Fibroblast of skin of left biceps (primary cell): ENCODE measurements at regions not wholly inside any gene's neighbourhood (a gene's known extent, or its start where the extent isn't known, plus 50 kb on each side); places are given as distances from the start of the nearest gene placed in this dataset.

Source experiments
- DNase-seq, 2 experiments: peaks; one replicate each; pipeline ENCODE4 v3.0.0-alpha.2; 2013; ENCODE audit warnings: low read depth in 2 of 2

DNA sequence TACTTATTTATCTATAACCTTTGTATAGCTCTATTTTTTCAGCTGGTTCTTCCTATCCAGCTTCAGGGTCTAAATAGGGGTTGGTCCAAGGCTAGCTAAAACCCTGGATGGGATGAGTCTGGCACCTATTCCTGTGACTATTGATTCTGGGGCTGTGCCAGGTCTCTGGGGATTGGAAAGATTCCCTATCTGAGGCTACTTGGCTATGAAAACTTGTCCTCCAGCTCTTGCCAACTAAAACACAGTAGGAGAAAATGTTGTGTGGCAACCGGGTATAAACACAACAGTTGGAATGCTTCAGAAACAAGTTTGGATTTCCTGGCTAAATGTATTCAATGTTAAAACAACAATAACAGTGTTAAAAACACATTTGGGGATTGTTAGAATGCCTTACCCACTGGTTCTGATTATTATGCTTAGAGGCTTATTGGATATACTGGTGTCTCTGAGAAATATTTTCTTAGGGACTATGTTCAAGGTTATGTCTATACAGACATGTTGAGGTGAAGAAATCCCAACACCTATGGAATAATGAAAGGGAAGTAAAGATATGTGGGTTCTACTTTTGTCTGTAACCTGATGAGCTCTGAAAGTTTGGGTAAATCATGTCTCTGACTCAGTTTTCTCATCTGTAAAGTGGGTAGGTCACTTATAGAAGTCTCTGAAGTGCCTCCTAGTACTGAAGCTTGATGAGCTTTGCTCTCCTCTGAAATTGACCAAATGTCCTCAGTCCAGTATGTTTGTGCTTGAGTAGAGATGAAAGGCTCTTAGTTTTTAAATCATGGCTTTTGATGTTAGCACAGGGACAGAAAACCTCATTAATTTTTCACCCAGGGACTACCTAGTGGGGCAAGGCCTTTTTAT, 460.7 kb downstream of the MTX2 start:
- DNase-seq = peak; percentile 69 to 76

DNA sequence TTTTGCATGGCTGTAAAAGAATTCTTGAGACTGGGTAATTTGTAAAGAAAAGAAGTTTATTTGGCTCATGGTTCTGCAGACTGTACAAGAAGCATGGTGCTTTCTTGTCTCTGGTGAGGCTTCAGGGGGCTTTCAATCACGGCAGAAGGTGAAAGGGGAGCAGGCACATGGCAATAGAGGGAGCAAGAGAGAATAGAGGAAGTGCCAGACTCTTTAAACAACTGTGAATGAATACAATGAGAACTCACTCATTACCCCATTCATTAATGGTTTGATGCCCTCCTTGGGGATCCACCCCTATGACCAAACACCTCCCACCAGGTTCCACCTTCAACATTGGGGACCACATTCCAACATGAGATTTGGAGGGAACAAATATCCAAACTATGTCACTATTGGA, 463.5 kb downstream of the MTX2 start:
- no peak for DNase-seq

DNA sequence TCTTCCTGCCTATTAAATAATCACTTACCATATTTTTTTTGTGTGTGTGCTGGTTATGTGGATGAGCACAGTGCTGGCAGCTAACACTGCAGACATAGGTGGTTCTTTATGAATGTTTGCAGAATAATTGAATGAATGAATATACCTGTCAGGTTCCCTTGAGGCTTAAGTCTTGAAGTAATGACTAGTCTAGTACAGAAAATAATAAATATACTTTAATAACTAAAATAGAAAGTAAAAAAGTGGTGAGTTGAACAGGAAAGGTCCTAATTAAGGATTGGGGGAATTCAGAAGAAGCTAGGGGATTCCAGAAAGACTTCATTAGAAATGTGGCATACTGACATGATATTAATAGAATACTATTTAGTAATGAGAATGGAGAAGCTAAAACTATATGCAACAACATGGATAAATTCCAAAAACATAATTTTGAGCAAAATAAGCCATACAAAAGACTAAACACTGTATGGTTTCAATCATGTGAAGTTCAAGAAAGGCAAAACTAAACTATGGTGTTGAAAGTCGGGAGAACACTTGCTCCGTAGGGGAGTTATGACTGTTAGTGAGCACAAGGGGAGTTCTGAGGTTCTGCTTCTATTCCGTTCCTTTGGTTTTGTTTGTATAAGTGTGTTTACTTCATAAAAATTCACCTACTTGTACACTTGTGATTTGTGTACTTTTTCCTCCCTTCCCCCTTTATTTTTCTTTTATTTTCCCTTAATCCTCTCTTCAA, 464.6 kb downstream of the MTX2 start:
- no peak for DNase-seq

DNA sequence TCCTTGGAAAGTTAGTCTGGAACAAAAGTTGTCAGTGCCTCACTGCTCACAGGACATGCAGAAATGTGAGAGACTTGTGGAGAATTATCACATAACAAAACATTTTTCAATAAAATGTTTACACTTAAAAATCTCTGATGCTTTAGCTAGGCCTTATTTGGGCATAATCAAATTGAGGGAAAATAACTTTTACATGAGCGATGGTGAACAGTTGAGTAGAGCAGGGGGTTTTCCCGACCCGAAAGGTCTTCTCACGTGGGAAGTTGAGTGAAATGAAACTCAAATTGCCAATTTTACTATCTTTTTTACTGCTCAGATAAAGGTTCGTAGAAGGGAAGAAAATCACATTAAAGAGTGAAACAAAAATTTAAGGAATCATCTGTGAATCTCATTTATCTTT, 465.6 kb downstream of the MTX2 start:
- no peak for DNase-seq

- DNase-seq = no peak
These were observed 470.3 kb upstream of the HNRNPA3 start for GRCh38 chr2:176742271-176742670.

DNA sequence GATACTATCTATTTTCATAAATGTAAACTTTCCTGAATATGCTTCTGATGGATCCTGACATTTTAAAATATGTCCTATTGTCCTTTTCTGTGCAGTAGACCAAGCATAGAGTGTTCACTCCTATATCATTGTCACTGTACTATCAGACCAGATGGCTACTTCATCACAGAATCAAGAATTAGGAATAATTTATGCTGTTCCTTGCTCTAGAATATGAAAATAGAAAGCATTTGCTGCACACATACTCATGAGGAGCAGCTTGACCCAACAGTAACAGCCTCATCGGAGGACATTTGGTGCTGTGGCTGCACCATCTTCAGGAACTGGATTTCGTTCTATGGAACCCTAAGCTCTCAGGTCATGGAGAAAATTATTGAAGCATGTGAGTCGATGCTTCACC, 468.9 kb upstream of the HNRNPA3 start:
- no peak for DNase-seq

- no peak for DNase-seq
These were observed 468.4 kb upstream of the HNRNPA3 start for GRCh38 chr2:176744146-176744545.

GRCh38 chr2:176745543-176746200, 466.9 kb upstream of the HNRNPA3 start:
- DNase-seq = no peak

DNA sequence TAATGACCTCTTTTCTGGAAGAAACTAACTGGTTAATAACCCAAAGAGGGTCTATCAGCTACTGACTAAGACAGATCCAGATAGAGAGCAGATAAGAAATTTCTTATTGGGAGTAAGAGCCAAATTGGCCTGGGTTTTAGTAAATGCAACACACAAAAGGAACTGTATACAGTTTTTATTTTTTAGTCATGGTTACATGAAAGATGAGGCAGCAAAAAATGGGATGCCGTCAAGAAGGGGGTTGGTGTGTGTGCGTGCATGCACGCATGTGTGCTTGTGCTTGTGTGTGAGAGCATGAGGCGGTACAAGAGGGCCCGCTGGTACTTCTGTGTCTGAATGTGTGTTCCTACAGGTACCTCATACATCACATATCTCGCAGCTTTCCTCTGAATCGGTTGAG, 466.2 kb upstream of the HNRNPA3 start:
- DNase-seq = no peak

DNA sequence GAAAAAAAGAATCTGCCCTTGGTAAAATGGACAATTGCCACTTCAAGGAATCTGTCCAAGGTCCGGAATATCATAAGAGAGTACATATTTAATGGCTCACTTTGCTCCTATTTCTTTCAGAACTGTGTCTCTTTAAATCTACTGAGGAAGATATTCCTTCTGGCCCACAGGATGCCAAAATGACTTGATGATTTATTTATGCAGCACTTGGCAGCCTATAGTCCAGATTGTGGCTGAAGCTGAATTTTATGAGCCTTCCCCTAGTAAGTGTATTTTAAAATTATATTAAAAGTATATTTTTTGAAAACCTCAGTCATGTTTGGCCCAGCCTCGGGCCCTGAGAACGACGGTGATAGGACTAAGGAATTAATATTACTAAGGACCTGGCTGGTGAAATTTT, 465.1 kb upstream of the HNRNPA3 start:
- no peak for DNase-seq

DNA sequence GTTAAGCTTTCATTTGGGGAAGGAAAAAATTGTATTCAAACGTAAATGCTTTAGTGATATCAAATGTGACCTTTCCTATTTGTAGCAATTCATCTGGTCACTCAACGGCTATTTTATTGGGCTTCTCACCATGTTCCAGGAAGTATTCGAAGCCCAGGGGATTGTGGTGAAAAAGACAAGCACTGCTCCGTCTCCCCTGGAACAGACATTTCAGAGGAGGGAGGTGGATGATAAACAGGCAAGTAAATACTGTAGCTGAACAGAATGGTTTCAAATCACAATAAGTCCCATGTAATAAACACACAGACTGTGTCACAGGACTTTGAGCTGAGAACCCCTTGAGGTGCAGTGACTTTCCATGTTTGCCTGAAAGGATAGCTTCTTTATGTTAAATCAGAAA, 464.7 kb upstream of the HNRNPA3 start:
- no peak for DNase-seq

- DNase-seq = no peak
These were observed 463.9 kb upstream of the HNRNPA3 start for GRCh38 chr2:176748662-176749061.

DNA sequence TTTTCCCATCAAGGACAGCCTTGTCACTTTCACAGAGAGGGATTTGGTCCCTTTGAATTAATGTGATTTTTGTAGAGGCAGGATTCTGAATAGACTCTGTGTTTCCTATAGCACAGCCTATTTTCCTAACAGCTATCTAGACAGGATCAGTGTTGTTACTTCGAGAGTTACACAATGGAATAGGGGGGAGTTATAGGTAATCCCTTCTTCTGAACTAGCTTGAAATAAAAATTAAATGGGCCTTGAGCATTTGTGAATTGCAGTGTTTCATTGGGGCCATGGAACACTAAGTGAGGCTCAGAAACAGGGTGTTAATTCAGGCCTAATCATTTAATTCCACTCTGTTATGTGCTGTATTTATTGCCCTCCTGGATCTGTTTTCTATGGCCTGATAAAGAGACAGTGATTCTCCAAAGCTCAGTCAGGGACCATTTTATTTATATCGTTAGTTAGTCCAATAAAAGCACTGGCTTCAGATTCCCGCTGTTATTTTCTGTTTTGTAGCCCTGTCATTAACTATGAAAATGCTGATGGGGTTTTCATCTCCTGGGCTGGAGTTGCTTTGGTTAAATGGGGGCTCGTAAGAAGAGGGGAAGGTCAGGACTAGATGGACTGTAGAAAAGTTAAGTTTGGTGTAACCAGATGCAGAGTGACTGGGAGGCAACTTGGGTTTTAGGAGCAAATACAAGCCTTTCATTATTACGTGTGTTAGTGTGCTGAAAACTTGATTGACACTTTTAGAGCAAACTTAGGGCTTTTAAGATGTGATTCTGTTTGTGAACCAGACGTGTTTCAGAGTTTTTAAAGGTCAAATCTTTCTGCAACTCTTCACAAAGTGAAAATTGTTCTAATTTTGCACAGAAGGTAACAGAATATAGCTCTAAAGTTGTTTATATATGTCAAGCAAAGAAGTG, 461.0 kb upstream of the HNRNPA3 start:
- no peak for DNase-seq

- DNase-seq = no peak
These were observed 460.3 kb upstream of the HNRNPA3 start for GRCh38 chr2:176752295-176752694.

GRCh38 chr2:176753205-176753604, 459.4 kb upstream of the HNRNPA3 start:
- DNase-seq = no peak

DNA sequence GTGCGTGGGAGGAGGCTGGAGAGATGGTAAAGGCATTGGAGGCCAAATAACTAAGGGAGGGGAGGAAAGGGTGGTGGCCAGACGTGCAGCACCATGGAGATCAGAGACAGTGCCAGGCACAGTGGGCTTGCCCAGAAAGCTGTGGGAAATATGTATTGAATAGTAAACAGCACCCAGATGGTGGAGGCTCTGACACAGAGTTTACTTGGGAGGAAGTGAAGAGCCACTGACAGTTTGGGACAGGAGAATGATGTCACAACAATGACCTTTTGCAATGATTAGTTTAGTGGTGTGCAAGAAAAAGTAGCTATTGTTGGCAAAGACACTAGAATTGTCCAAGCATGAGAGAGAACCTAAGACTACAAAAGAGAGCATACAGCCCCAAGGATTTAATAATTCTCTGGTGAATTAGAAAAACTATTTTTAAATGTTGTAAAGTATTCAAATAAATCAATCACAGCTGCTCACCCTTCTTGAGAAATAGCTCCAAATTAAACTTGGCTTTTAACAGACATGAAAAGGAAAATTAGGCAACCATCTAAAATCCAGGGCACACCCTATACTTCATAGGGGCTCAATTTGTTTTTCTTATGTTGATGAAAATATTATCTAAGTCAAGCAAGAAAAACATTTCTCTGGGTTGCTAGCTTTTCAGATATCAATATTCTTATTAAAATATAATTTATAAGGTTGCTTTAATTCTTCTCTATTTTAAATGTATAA, 458.7 kb upstream of the HNRNPA3 start:
- no peak for DNase-seq

DNA sequence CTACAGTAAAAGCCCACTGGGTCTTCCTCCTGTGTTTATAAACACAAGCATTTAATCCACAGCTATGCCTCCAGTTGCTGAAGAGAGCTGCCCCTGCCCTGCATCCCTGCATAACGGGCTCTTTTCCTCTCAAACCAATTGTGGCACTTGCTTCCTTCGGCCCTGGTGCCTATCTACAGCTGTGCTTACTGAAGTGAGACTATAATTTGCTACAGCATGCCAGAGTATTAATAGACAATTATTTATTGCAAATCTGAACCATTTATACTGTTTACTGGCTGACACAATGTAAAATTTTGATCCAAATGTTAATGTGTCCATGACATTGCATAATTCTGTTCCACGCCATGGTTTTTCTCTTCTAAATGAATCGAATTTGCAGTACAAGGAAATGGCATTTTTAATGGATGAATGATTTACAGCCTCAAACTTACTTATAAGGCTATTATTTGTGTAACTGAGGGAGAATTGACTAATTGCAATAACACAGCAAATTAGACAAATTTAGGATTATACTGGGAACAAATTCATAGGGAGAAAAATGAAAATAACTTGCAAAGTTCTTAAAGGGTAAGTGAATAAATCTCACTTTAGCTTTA, 457.0 kb upstream of the HNRNPA3 start:
- no peak for DNase-seq

GRCh38 chr2:176758426-176758825, 454.2 kb upstream of the HNRNPA3 start:
- no peak for DNase-seq

DNA sequence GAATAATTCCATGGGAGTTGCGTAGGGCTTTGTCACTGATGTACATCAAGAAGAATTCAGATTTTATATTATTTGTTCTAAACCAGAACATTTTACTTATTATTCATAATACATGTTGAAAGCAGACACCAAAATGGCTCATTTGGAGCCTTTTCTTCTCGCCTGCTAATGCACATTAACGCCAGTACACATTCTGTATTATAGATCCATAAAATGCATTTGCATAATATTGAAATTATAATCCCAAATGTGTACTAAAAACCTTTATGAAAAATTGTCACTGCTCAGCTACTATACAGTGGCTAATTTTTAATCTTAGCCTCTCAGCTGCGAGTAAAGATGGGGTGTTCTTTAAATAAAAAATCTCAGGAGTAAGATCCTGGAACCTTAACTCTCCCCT, 452.2 kb upstream of the HNRNPA3 start:
- no peak for DNase-seq

DNA sequence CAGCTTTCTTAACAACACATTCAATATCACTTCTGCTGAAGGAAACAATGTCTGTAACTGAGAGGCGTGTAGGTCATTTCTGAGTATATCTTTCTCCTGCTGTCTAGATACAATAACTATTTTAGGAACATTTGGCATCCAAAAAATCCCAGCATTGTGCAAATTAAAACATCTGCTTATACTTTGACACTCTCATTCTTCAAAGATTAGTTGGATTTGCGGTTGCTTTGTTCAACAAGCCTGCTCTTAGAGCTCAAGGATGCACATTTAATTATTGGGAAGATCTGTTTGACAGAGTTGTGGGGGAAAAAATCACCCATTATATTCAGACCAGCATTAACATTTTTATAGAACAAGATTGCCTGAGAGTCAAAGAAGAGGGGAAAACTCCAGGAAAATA, 449.5 kb upstream of the HNRNPA3 start:
- peak; percentile 46 to 47 for DNase-seq
